GM18867 (cell line): ENCODE measurements at regions not wholly inside any gene's neighbourhood (a gene's known extent, or its start where the extent isn't known, plus 50 kb on each side); places are given as distances from the start of the nearest gene placed in this dataset.

ENCODE experiments used
- ATAC-seq: cut with Tn5 transposase; IDR thresholded peaks from one replicate; pipeline ENCODE4 v1.9.1; 2021; ENCODE audit warnings: mild to moderate bottlenecking, moderate library complexity; ENCODE audit not compliant: unreplicated experiment

DNA sequence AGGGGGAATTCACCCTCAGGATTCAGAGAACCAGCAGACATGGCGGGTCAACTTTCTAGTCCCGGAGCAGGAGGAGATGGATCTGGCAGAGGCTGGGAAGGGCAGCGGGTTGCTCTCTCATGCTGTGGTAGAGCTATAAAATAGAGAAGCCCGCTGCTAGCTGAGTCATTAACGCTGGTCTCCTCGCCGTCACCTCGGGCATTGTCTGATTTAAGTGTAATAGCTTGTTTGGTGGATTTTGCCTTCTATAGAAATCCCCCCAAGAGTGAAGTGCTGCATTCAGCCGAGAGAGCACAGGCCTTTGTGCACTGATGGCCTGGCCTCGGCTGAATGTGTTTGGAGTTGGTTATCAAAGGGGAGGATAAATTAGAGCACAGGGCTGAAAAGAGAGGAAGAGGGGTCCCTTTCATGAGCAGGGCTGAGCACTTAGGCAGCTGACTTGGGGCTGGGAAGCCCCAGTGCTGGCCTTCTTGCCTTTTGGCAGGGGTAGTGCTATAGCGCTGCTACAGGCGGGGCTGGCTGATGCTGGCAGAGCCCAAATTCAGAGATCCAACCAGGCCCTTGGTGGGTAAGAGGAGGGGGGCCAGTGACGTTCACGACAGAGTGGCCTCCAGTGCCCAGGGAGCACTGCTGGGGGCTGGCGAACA lies 161.1 kb upstream of the CADM1 start:
- ATAC-seq: no peak

DNA sequence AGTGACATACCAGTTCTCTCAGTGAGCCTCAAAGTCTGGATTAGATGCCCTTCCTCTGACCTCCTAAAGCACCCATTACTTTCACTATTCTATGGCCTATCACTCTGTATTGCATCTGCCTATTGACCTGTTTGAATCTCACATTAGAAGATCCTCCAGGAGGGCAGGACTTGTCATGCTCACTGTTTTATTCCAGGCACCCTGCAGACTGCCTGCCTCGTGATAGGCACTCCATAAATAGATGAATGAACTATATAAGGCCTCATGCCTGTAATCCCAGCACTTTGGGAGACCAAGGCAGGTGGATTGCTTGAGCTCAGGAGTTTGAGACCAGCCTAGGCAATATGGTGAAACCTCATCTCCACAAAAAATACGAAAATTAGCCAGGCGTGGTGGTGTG lies 160.1 kb upstream of the CADM1 start:
- ATAC-seq: no peak

- ATAC-seq: no peak
Measured at GRCh38 chr11:115663790-115664189, 159.6 kb upstream of the CADM1 start.

GRCh38 chr11:115660030-115660805 lies 156.0 kb upstream of the CADM1 start:
- ATAC-seq: no peak

DNA sequence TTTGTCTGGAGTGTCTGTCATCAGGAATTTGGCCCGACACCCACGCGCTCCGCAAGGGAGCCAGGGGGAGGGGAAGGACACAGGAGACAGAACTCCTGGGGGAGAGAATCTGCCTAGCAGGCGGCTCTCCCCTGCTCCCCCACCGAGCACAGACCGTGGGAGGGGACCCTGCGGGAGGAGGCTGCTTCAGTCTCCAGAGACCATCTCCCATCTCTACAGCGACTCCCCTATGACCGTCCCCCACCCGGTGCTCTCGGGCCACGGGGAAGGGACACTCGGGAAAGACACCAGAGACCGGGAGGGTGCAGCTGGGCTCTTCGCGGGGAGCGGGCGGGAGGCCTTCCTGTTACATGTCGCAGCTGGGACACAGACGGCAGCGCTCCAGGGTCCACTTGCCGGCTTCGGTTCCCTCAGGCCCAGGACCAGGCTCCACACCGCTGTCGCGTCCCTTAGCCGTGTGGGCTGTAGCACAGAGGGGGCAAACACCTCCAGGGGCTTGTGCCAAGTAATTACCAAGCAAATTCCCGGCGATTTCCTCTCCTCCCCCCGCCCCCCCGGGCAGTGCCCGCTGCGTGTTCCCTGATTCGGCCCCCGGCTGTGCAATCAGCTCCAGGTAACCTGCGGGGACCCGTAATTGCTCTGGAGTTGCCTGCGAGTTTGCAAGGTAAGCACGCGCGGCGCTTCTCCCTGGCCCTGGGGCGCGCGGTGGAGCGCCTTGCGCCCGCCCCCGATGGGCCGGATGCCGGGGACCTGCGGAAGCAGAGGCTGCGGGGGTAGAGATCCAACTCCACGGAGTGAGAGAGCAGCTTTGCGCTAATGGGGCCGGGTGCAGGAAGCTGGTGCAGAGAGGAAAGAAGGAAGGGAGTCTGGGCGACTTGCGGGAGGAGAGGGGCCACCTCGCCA lies 155.1 kb upstream of the CADM1 start:
- no peak for ATAC-seq

DNA sequence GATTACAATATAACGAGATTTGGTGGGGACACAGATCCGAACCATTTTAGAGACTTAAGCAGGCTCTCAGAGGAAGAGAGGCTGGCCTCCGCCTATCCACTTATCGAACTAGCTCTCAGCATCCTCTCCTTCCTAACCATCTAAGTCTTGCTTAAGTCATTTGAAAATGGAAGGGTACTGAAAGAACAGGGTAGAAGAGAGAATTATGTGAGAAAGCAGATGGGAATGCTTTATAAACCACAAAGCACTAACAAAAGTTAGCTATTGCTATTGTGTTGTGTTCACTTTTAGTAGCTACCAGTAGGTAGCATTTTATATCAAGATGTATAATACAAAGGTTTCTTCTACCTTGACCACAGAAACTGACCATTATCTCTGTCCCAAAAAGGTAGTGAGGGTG lies 153.4 kb upstream of the CADM1 start:
- ATAC-seq: no peak

GRCh38 chr11:115656669-115657068 lies 152.5 kb upstream of the CADM1 start:
- ATAC-seq: no peak

GRCh38 chr11:115656041-115656440 lies 151.8 kb upstream of the CADM1 start:
- no peak for ATAC-seq

- ATAC-seq: no peak
Measured at GRCh38 chr11:115654792-115655191, 150.6 kb upstream of the CADM1 start.

- ATAC-seq: no peak
Measured at GRCh38 chr11:115653926-115654325, 149.7 kb upstream of the CADM1 start.

DNA sequence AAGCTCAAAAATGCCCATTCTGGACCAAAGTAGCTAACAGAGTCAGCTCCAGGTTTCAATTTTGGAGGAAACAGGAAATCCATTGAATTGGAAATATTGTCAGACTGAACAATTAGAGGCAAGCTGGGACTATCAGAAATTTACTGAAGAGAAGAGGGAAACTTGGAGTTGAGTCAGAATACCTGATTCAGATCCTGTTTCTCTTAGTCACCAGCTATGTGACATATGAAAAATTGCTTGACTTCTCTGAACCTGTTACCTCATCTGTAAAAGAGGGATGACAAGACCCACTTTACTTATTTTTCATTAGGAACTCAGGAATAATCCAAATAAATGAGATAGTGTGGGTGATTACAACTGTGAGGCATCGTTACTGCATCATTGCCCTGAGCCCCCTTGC lies 148.9 kb upstream of the CADM1 start:
- ATAC-seq: no peak

DNA sequence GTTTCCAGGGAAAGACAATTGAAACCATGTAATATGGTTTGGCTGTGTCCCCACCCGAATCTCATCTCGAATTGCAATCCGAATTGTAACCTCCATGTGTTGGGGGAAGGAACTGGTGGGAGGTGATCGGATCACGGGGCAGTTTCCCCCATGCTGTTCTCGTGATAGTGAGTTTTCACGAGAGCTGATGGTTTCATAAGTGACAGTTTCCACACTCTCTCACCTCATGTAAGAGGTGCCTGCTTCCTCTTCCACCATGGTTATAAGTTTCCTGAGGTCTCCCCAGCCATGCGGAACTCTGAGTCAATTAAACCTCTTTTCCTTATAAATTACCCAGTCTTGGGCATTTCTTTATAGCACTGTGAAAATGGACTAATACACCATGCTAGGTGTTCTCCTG lies 148.3 kb upstream of the CADM1 start:
- no peak for ATAC-seq

GRCh38 chr11:115652094-115652493 lies 147.9 kb upstream of the CADM1 start:
- no peak for ATAC-seq

DNA sequence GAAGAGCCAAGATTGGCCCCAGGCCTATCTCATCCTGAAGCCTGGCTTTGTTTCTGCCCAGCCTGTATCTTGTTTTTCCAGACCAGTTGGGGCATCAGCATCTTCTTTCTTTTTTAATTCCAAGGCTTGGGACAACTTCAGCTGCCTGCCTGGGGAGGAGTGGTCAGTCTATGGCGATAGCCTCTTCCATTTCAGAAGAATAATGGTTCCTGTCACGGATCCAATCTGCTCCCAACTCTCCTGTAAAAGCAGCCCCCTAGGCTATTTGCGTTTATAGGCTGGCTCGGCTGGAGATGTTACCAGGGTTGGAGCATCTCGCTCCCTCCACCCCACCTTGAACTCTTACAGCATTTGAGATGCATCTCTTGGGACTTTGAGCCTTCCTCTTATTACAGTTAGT lies 145.2 kb upstream of the CADM1 start:
- ATAC-seq: no peak

DNA sequence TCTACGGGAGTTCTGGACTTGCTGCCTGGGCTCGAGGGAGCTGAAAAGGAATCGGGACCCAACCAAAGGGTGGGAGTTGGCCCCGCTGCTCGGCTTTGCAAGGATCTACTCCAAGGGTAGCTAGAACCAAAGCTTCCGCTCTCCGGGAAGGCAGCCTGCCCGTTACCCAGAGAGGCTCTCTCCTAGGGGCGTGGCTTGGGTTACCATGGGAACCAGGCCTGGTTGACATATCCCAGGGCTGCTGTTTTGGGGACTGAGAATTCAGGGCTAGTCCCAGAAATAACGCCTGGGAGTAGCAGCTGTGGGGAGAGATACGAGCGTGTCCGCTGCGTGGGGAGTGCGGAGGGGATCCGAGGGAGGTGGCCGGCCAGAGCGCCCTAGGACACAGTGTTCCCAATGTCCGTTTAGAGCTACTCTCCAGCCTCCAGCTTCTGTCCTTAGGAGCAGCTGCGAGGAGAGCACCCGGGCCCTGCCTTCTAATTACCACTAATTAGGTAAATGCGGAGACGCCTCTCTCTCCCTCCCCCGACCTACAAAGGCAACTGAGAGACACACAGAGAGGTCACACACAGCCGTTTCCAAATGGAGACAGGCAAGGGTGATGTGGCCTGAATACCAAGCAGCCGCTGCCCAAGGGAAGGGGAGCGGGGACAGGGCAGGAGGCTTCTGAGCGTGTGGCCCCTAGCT lies 141.6 kb upstream of the CADM1 start:
- no peak for ATAC-seq

- ATAC-seq: no peak
Measured at GRCh38 chr11:115644856-115645255, 140.6 kb upstream of the CADM1 start.

- no peak for ATAC-seq
Measured at GRCh38 chr11:115643549-115644270, 139.5 kb upstream of the CADM1 start.

- ATAC-seq: no peak
Measured at GRCh38 chr11:115642660-115643059, 138.4 kb upstream of the CADM1 start.

DNA sequence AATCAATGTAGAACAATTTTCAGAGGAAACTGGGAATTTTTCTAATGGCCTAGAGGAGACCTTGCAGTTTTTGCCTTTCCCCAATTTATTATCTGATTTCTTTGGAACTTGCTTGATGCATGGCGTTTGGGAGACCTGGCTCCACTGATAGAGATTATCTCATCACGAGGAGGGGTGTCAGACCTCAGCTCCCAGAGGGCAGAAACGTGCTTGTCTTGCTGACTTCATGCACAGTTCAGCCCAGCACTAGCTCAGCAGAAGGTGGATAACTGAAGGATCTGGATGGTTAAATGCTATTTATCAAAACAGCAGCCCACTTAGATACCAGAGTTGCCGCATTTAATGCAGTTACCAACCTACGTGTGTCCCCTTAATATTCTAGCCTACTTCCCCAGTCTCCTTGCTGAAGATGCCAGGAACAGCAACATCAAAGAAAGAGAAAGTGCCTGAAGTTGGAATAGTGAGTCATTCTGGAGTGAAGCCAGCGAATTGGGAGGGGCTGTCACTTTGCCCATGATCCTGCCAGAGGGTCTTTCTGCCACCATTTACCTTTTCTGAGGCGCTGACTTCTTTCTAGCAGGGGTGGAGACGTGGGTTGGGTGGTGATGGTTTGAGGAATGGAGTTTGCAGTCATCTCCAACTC lies 133.5 kb upstream of the CADM1 start:
- ATAC-seq: no peak
